ENCODE measurements at regions not wholly inside any gene's neighbourhood (a gene's known extent, or its start where the extent isn't known, plus 50 kb on each side); places are given as distances from the start of the nearest gene placed in this dataset.

DNA sequence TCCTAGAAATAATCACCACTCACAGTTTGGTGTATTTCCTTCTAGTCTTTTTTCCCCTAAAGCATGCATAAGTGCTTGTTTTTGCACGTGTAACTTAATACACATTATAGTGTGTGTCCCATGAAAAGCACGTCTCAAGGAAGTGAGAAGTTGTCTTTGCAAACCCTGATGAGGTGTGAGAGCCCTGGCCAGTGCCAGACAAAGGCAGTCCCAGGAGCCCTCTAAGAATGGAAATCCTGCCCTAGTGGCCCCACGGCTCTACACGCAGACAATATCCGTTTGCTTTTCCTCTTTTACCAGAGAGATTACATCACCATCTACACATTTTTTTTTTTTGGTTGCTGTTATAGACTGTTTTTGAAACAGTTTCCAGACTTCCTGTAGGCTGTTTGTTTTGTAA, 85.5 kb upstream of the FZD10 start:
- DNase-seq (peak in 1 of 2 donors; percentile 25), ATAC-seq (peak in 5 of 8 donors; percentile 54 to 86 (median 79))
- Histone ChIP-seq H3K4me1 (peaks cover 0 to 3% (median 0%) of the 10 kb centered on the region in 9 donors), H3K9me3 (peaks cover 0 to 28% (median 0%) of the 10 kb centered on the region in 11 donors), H3K4me3 (no peak overlapping the region), H3K27me3 (peaks cover 0 to 37% (median 16%) of the 10 kb centered on the region in 7 donors), H3K27ac (no peak overlapping the region), H3K36me3 (no peaks in the 10 kb centered on the region)
- TF ChIP-seq, protein P1, sequence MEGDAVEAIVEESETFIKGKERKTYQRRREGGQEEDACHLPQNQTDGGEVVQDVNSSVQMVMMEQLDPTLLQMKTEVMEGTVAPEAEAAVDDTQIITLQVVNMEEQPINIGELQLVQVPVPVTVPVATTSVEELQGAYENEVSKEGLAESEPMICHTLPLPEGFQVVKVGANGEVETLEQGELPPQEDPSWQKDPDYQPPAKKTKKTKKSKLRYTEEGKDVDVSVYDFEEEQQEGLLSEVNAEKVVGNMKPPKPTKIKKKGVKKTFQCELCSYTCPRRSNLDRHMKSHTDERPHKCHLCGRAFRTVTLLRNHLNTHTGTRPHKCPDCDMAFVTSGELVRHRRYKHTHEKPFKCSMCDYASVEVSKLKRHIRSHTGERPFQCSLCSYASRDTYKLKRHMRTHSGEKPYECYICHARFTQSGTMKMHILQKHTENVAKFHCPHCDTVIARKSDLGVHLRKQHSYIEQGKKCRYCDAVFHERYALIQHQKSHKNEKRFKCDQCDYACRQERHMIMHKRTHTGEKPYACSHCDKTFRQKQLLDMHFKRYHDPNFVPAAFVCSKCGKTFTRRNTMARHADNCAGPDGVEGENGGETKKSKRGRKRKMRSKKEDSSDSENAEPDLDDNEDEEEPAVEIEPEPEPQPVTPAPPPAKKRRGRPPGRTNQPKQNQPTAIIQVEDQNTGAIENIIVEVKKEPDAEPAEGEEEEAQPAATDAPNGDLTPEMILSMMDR (IDR thresholded peaks at IDR 0.05) = no peak
- intact Hi-C loops (cut with DNase I) = no loop called here
- WGBS, 2 donors = 15 to 23% methylated on average over 5 of the region's 5 CpGs

- H3K27me3 ChIP-seq = peaks cover 0 to 37% (median 23%) of the 10 kb centered on the region in 7 donors
- 57 to 58% methylated on average over 3 of the region's 3 CpGs for WGBS, 2 donors
Observed at GRCh38 chr12:130078852-130079251, 83.4 kb upstream of the FZD10 start.

GRCh38 chr12:130079279-130079678, 83.0 kb upstream of the FZD10 start:
- intact Hi-C loops (cut with DNase I) = no loop called here
- TF ChIP-seq, protein P1 (IDR thresholded peaks at IDR 0.05) = no peak
- peaks cover 0 to 28% (median 0%) of the 10 kb centered on the region in 11 donors for H3K9me3 ChIP-seq
- no peak for ATAC-seq
- no peak overlapping the region for H3K27ac ChIP-seq
- no peaks in the 10 kb centered on the region for H3K36me3 ChIP-seq
- 77 to 81% methylated on average over 7 of the region's 7 CpGs for WGBS, 2 donors
- H3K4me3 ChIP-seq = no peak overlapping the region
- peaks cover 0 to 41% (median 27%) of the 10 kb centered on the region in 7 donors for H3K27me3 ChIP-seq
- DNase-seq = no peak
- H3K4me1 ChIP-seq = peaks cover 0 to 3% (median 0%) of the 10 kb centered on the region in 9 donors

More at GRCh38 chr12:130078852-130079251, 83.4 kb upstream of the FZD10 start:
- Histone ChIP-seq H3K36me3 (no peaks in the 10 kb centered on the region), H3K9me3 (peaks cover 0 to 28% (median 0%) of the 10 kb centered on the region in 11 donors), H3K4me3 (no peak overlapping the region), H3K27ac (no peak overlapping the region), H3K4me1 (peaks cover 0 to 3% (median 0%) of the 10 kb centered on the region in 9 donors)
- ATAC-seq = no peak
- no peak for DNase-seq
- intact Hi-C loops (cut with DNase I) = no loop called here
- TF ChIP-seq, protein P1 (IDR thresholded peaks at IDR 0.05) = no peak

- Histone ChIP-seq H3K27ac (no peak overlapping the region), H3K4me1 (peaks cover 0 to 3% (median 0%) of the 10 kb centered on the region in 9 donors), H3K36me3 (no peaks in the 10 kb centered on the region), H3K4me3 (no peak overlapping the region), H3K9me3 (peaks cover 0 to 28% (median 0%) of the 10 kb centered on the region in 11 donors), H3K27me3 (peaks cover 0 to 41% (median 28%) of the 10 kb centered on the region in 7 donors)
- intact Hi-C loops (cut with DNase I) = no loop called here
- DNase-seq = no peak
- no peak for ATAC-seq
- WGBS, 2 donors = 72 to 87% methylated on average over 6 of the region's 6 CpGs
- TF ChIP-seq, protein P1 (IDR thresholded peaks at IDR 0.05) = no peak
Observed at GRCh38 chr12:130080205-130080604, 82.1 kb upstream of the FZD10 start.

Measured in heart right ventricle (tissue), 16 donors.